Activated T-cell treated with anti-CD3 and anti-CD28 coated beads, Interleukin-2, amount 50 U/mL, for 72 hours (primary cell): ENCODE measurements at regions not wholly inside any gene's neighbourhood (a gene's known extent, or its start where the extent isn't known, plus 50 kb on each side); places are given as distances from the start of the nearest gene placed in this dataset.
"Not testable (repeated sequence)": the region's sequence is repeated elsewhere in the genome, so short reads cannot be mapped to it uniquely, and the experiment has no call there.

Experiments
- ATAC-seq, 2 donors: fragments of 150-1000 bp; cut with Tn5 transposase; replicated peaks in 1 of 2; 2 replicates each; pipeline ENCODE4 v1.10.0; 2021; ENCODE audit warnings: moderate library complexity in 2 of 2, mild to moderate bottlenecking in 1 of 2
- DNase-seq, 2 donors: peaks; one replicate each; pipeline ENCODE4 v3.0.0; 2021 to 2022; ENCODE audit warnings: mixed read lengths in 1 of 2
- H3K27ac Mint-ChIP-seq: one replicate; pipeline ENCODE4 v1.8.0; 2022; ENCODE audit warnings: mild to moderate bottlenecking, moderate library complexity, mixed read lengths
- H3K27me3 Mint-ChIP-seq: one replicate; pipeline ENCODE4 v1.8.0; 2022; ENCODE audit warnings: low read depth, mixed read lengths
- H3K36me3 Mint-ChIP-seq, 2 donors: one replicate each; pipeline ENCODE4 v1.8.0; 2022; ENCODE audit warnings: mixed read lengths in 2 of 2, mild to moderate bottlenecking in 1 of 2; ENCODE audit not compliant: insufficient read depth in 2 of 2
- H3K4me1 Mint-ChIP-seq: one replicate; pipeline ENCODE4 v1.8.0; 2022; ENCODE audit warnings: low read depth, mixed read lengths
- H3K4me3 Mint-ChIP-seq, 2 donors: one replicate each; pipeline ENCODE4 v1.8.0; 2022; ENCODE audit warnings: mild to moderate bottlenecking in 2 of 2, mixed read lengths in 2 of 2, moderate library complexity in 2 of 2
- H3K9me3 Mint-ChIP-seq, 2 donors: one replicate each; pipeline ENCODE4 v1.8.0; 2022; ENCODE audit warnings: mixed read lengths in 2 of 2

- DNase-seq (no peak), ATAC-seq (no peak)
- Mint-ChIP-seq H3K27ac (no peak overlapping the region), H3K9me3 (peaks cover 6 to 14% of the 10 kb centered on the region in 2 donors), H3K36me3 (peaks cover 5 to 19% of the 10 kb centered on the region in 2 donors), H3K27me3 (no peaks in the 10 kb centered on the region), H3K4me3 (no peak overlapping the region), H3K4me1 (peaks cover 19% of the 10 kb centered on the region)
Measured at GRCh38 chr15:58374147-58374546, 57.6 kb upstream of the LIPC start.

GRCh38 chr15:58377193-58377592 is 54.6 kb upstream of the LIPC start:
- ATAC-seq (no peak), DNase-seq (no peak)
- Mint-ChIP-seq H3K9me3 (peaks cover 2 to 8% of the 10 kb centered on the region in 2 donors), H3K4me1 (peaks cover 9% of the 10 kb centered on the region), H3K27ac (no peak overlapping the region), H3K4me3 (no peak overlapping the region), H3K36me3 (peaks cover 2 to 3% of the 10 kb centered on the region in 2 donors), H3K27me3 (no peaks in the 10 kb centered on the region)

GRCh38 chr15:58378241-58379085 is 53.3 kb upstream of the LIPC start:
- peaks cover 0 to 2% of the 10 kb centered on the region in 2 donors for H3K36me3 Mint-ChIP-seq
- no peak for DNase-seq
- no peak overlapping the region for H3K27ac Mint-ChIP-seq
- H3K4me3 Mint-ChIP-seq: no peak overlapping the region
- H3K27me3 Mint-ChIP-seq: no peaks in the 10 kb centered on the region
- no peak for ATAC-seq
- peaks cover 3 to 8% of the 10 kb centered on the region in 2 donors for H3K9me3 Mint-ChIP-seq
- H3K4me1 Mint-ChIP-seq: peaks cover 11% of the 10 kb centered on the region

- H3K9me3 Mint-ChIP-seq, ATAC-seq, H3K27ac Mint-ChIP-seq, H3K4me3 Mint-ChIP-seq, DNase-seq, H3K36me3 Mint-ChIP-seq, H3K27me3 Mint-ChIP-seq: not testable (repeated sequence)
- H3K4me1 Mint-ChIP-seq: peaks cover 21% of the 10 kb centered on the region
Measured at GRCh38 chr15:58379454-58379853, 52.3 kb upstream of the LIPC start.

GRCh38 chr15:58380280-58380945 is 51.4 kb upstream of the LIPC start:
- peaks cover 7 to 9% of the 10 kb centered on the region in 2 donors for H3K9me3 Mint-ChIP-seq
- H3K27me3 Mint-ChIP-seq: no peaks in the 10 kb centered on the region
- H3K4me3 Mint-ChIP-seq: no peak overlapping the region
- DNase-seq (no peak), ATAC-seq (no peak)
- no peak overlapping the region for H3K27ac Mint-ChIP-seq
- H3K4me1 Mint-ChIP-seq: peaks cover 28% of the 10 kb centered on the region
- H3K36me3 Mint-ChIP-seq: peaks cover 0 to 6% of the 10 kb centered on the region in 2 donors

- peaks cover 6 to 9% of the 10 kb centered on the region in 2 donors for H3K9me3 Mint-ChIP-seq
- peaks cover 29% of the 10 kb centered on the region for H3K4me1 Mint-ChIP-seq
- no peak for ATAC-seq
- no peaks in the 10 kb centered on the region for H3K27me3 Mint-ChIP-seq
- no peak overlapping the region for H3K27ac Mint-ChIP-seq
- H3K36me3 Mint-ChIP-seq: peaks cover 0 to 3% of the 10 kb centered on the region in 2 donors
- no peak overlapping the region for H3K4me3 Mint-ChIP-seq
- no peak for DNase-seq
Measured at GRCh38 chr15:58381697-58382096, 50.1 kb upstream of the LIPC start.
